AG10803 (cell line): ENCODE measurements at regions not wholly inside any gene's neighbourhood (a gene's known extent, or its start where the extent isn't known, plus 50 kb on each side); places are given as distances from the start of the nearest gene placed in this dataset.
A peak's percentile ranks its signal among the peaks of the same experiment; 100 is the strongest.

Experiments used
- DNase-seq: peaks from one replicate; pipeline ENCODE4 v3.0.0; 2010; ENCODE audit warnings: low read depth
- H3K4me3 ChIP-seq: 2 replicates; pipeline ENCODE4 v1.5.1; 2011; ENCODE audit warnings: mild to moderate bottlenecking, low read length, control low read depth
- CTCF ChIP-seq: conservative IDR thresholded peaks from 2 replicates; pipeline ENCODE4 v1.5.1; 2011; ENCODE audit warnings: mild to moderate bottlenecking, low read length, control low read depth, inconsistent platforms

GRCh38 chr16:87226926-87227295 lies 90.3 kb downstream of the C16orf95 start:
- no peak for TF ChIP-seq CTCF
- H3K4me3 ChIP-seq, result no peak overlapping the region
- DNase-seq, result no peak

GRCh38 chr16:87227296-87227951 lies 89.8 kb downstream of the C16orf95 start:
- no peak for TF ChIP-seq CTCF
- peak; percentile 85 for DNase-seq
- no peak overlapping the region for H3K4me3 ChIP-seq

- DNase-seq, result no peak
- H3K4me3 ChIP-seq, result no peak overlapping the region
- no peak for TF ChIP-seq CTCF
These were observed 88.8 kb downstream of the C16orf95 start for GRCh38 chr16:87228363-87228762.

- no peak for DNase-seq
- H3K4me3 ChIP-seq, result no peak overlapping the region
- TF ChIP-seq CTCF, result no peak
These were observed 87.7 kb downstream of the C16orf95 start for GRCh38 chr16:87229230-87230188.

GRCh38 chr16:87230571-87230970 lies 86.6 kb downstream of the C16orf95 start:
- no peak for DNase-seq
- TF ChIP-seq CTCF, result no peak

GRCh38 chr16:87231295-87231694 lies 85.9 kb downstream of the C16orf95 start:
- DNase-seq, result no peak
- no peak overlapping the region for H3K4me3 ChIP-seq
- TF ChIP-seq CTCF, result no peak

More at GRCh38 chr16:87230571-87230970, 86.6 kb downstream of the C16orf95 start:
- H3K4me3 ChIP-seq, result no peak overlapping the region
